Astrocyte of the spinal cord (primary cell): ENCODE measurements at regions not wholly inside any gene's neighbourhood (a gene's known extent, or its start where the extent isn't known, plus 50 kb on each side); places are given as distances from the start of the nearest gene placed in this dataset.

Source experiments
- DNase-seq: peaks from one replicate; pipeline ENCODE4 v3.0.0; 2011; ENCODE audit warnings: low read depth, low spot score
- H3K4me3 ChIP-seq: 2 replicates; pipeline ENCODE4 v1.5.1; 2011; ENCODE audit warnings: low read depth, mild to moderate bottlenecking, low read length, moderate library complexity
- in situ Hi-C: cut with HindIII; loops from 2 replicates; pipeline ENCODE4 v1.10.0; 2017; ENCODE audit warnings: low sequenced_read_pairs
- TF ChIP-seq, protein P1 (sequence below): IDR thresholded peaks from 2 replicates; pipeline ENCODE4 v1.5.1; 2012; ENCODE audit warnings: low read depth, mild to moderate bottlenecking, low read length, inconsistent platforms

DNA sequence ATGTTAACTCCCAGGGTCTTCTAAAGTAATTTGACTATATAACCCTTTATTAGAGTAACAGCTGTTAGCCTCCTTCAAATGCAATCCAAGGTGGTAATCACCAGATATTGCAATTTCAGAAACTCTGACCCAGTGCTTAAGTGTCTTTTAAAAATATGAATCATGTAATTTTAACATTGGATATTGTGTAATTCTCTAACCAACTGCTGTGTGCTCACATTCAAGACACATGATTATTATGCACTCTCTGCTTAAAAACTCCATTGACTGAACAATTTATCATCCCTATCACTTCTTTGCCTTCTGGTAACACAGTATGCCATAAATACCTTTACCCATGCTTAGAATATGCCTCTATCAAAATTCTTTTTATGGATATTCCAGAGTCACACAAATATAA, 537.4 kb upstream of the RGS18 start:
- no peak overlapping the region for H3K4me3 ChIP-seq
- TF ChIP-seq, protein P1, sequence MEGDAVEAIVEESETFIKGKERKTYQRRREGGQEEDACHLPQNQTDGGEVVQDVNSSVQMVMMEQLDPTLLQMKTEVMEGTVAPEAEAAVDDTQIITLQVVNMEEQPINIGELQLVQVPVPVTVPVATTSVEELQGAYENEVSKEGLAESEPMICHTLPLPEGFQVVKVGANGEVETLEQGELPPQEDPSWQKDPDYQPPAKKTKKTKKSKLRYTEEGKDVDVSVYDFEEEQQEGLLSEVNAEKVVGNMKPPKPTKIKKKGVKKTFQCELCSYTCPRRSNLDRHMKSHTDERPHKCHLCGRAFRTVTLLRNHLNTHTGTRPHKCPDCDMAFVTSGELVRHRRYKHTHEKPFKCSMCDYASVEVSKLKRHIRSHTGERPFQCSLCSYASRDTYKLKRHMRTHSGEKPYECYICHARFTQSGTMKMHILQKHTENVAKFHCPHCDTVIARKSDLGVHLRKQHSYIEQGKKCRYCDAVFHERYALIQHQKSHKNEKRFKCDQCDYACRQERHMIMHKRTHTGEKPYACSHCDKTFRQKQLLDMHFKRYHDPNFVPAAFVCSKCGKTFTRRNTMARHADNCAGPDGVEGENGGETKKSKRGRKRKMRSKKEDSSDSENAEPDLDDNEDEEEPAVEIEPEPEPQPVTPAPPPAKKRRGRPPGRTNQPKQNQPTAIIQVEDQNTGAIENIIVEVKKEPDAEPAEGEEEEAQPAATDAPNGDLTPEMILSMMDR = no peak
- DNase-seq = no peak
- in situ Hi-C loops = no loop called here

DNA sequence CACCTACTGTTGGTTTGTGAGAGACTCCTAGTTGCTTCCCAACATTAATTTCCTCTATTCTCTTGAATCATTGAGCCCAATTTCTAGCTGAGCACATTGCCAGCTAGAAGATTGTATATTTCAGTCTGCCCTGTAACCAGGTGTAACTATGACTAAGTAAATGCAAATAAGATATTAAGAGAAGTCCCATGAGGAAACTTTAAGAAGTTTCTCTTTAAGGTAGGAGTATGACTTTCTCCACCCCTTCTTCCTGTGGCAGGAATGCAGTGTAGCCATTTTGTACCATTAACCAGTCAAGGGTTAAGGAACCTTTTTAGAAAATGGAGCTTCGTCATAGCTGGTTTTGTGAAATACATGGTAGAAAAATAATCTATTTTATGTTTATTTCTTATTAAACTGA, 534.2 kb upstream of the RGS18 start:
- DNase-seq = no peak
- TF ChIP-seq, protein P1 = no peak
- H3K4me3 ChIP-seq = no peak overlapping the region
- in situ Hi-C loops = no loop called here

DNA sequence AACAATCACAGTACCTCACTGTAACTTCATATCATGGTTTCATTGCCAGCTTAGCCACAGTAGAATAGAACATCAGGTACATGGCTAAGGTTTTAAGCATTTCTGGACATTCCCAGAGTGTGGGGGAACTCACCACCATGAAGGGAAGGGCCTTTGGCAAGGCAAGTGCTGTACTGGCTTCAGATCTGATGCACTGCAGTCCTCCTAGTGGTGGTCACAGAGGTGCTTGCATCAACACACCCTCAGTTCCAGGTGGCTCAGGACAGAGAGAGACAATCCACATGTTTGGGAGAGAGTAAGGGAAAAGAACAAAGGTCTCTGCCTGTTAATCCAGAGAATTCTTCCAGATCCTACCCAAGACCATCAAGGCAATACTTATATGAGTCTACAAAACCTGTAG, 528.4 kb upstream of the RGS18 start:
- H3K4me3 ChIP-seq = no peak overlapping the region
- in situ Hi-C loops = no loop called here
- no peak for DNase-seq
- TF ChIP-seq, protein P1 = no peak

DNA sequence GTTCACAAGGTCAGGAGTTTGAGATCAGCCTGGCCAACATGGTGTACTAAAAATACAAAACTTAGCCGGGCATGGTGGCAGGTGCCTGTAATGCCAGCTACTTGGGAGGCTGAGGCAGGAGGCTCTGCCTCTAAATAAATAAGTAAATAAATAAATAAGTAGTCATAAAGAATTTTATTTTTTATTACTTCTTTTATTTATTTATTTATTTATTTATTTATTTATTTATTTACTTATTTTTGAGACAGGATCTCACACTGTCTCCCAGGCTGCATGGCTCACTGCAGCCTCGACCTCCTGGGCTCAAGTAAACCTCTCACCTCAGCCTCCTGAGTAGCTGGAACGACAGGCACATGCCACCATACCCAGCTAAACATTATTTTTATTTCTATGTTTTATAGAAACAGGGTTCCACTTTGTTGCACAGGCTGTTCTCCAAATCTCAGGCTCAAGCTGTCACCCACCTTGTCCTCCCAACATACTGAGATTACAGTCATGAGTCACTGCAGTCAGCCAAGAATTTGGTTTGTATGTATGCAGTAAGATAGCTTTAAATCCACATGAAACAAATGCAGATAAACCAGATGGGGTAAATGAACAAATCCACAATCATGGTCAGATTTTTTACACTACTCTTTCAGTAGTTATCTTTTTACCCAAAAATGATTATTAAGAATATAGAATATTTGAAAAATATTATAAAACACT, 523.3 kb upstream of the RGS18 start:
- H3K4me3 ChIP-seq = no peak overlapping the region
- TF ChIP-seq, protein P1 = no peak
- DNase-seq = no peak
- in situ Hi-C loops = no loop called here

DNA sequence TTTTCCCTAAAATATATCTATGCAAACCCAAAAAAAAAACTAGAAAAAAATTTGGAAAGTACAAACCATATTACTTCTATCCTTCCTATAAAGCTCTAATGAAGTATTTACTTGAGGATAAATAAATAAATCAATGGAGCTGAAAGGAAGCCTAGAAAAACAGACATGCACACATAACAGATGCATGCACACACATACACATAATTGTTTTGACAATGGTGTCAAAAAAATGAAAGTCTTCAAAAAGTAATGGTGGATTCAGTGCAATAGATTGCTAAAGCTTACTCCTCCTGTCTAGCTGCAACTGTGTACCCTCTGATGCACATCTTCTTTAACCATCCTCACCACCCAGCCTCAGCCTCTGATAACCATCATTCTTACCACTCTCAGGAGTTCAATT, 521.9 kb upstream of the RGS18 start:
- in situ Hi-C loops = no loop called here
- TF ChIP-seq, protein P1 = no peak
- H3K4me3 ChIP-seq = no peak overlapping the region
- DNase-seq = no peak

DNA sequence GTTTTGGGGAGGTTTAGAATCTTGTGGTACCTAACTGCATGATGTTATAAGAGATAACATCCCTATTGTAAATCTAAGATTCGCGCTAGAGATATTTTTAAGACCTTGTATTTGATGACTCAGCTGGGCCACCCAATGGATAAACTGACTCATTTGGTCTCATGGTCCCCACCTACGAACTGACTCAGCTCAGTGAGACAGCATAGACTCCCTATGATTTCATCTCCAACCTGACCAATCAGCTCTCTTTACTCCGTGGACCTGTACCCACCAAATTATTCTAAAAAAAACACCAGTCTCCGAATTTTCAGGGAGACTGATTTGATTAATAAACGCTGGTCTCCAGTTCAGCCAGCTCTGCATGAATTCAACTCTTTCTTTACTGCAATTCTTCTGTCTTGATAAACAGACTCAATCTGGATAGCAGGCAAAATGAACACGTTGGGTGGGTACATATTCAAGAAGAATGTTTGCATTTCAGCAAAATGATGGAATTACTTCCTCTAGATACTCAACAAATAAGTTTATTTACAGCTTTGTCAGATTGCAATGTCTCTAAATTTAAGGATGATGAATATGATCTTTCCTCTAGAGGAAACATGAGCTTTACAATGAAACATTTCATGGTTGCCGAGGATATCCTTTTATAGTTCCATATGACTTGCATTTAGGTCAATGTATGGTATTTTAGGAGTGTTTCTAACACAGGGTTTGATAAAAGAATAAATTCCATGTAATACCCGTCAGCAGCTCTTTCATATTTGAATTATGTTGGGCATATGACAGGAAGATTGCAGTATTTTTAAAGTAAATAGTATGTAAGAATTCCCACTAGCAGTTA, 516.6 kb upstream of the RGS18 start:
- in situ Hi-C loops = no loop called here
- TF ChIP-seq, protein P1 = no peak
- no peak overlapping the region for H3K4me3 ChIP-seq
- DNase-seq = peak; percentile 67
